ENCODE measurements at regions not wholly inside any gene's neighbourhood (a gene's known extent, or its start where the extent isn't known, plus 50 kb on each side); places are given as distances from the start of the nearest gene placed in this dataset.

GRCh38 chr7:131107337-131108211, 220.1 kb upstream of the MKLN1 start:
- peak; percentile 73 for DNase-seq
- ATAC-seq, result peak; percentile 52

GRCh38 chr7:131108212-131108940, 219.3 kb upstream of the MKLN1 start:
- DNase-seq (no peak), ATAC-seq (no peak)

GRCh38 chr7:131109011-131109758, 218.5 kb upstream of the MKLN1 start:
- ATAC-seq (no peak), DNase-seq (no peak)

- ATAC-seq, result no peak
- DNase-seq, result peak; percentile 78
Measured at GRCh38 chr7:131109759-131110296, 217.8 kb upstream of the MKLN1 start.

- no peak for DNase-seq
- ATAC-seq, result no peak
Measured at GRCh38 chr7:131110297-131111080, 217.2 kb upstream of the MKLN1 start.

GRCh38 chr7:131111081-131111576, 216.5 kb upstream of the MKLN1 start:
- DNase-seq (no peak), ATAC-seq (no peak)

DNA sequence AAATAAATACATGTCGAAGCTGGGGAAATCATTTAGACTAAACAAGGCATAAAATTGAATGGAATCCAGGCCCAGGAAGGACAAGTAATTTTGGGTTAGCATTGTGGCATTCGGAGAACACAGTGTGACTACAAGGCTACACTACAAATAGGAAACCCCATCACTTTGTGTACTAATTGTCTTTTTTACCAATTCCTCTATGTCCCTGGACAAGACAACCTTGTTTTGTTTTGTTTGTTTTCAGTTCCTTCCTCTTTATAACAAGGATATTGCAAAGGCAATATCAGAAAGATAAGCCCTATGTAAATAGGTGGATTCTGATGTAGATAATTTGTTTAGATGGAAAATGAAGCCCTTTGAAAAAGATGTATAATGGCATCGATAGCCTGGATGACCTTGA, 215.9 kb upstream of the MKLN1 start:
- no peak for DNase-seq
- ATAC-seq, result no peak

GRCh38 chr7:131112431-131112830, 215.2 kb upstream of the MKLN1 start:
- no peak for DNase-seq
- ATAC-seq, result no peak

DNA sequence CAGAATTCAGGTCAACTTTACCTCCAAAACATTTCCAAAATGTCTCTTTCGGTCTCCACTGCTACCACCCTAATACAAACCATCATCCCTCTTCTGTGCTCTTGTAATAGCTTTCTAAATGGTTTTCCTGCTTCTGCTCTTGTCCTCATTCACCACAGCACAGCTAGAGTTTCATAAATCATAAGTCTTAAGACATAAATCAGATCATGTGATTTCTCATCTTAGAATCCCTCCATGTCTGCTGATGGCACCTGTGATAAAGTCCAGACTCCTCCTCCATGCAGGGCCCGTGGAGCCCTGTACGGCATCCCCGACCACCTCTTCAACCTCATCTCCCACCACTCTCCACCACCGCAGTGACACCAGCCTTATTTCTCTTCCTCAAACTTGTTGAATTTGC, 212.3 kb upstream of the MKLN1 start:
- ATAC-seq (no peak), DNase-seq (no peak)

- no peak for ATAC-seq
- DNase-seq, result no peak
Measured at GRCh38 chr7:131117439-131117838, 210.2 kb upstream of the MKLN1 start.

GRCh38 chr7:131119381-131119780, 208.3 kb upstream of the MKLN1 start:
- ATAC-seq (no peak), DNase-seq (no peak)

DNA sequence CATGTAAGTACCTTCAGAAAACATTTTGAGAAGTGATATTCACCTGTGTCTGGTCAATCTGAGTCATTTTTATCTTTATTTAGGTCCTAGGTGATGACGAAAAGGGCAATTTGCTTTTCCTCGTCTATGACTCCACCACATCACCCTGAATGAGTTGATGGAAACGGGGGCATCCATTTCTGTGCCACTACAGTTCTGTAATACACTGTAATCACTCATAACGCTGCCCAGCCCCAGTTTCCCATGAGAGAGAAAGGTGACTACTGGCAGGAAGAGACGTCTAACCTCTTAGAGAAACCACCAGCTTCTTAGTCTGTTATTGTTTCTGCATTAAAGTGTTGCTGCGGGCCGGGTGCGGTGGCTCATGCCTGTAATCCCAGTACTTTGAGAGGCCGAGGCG, 205.3 kb upstream of the MKLN1 start:
- ATAC-seq, result peak; percentile 19
- DNase-seq, result no peak

DNA sequence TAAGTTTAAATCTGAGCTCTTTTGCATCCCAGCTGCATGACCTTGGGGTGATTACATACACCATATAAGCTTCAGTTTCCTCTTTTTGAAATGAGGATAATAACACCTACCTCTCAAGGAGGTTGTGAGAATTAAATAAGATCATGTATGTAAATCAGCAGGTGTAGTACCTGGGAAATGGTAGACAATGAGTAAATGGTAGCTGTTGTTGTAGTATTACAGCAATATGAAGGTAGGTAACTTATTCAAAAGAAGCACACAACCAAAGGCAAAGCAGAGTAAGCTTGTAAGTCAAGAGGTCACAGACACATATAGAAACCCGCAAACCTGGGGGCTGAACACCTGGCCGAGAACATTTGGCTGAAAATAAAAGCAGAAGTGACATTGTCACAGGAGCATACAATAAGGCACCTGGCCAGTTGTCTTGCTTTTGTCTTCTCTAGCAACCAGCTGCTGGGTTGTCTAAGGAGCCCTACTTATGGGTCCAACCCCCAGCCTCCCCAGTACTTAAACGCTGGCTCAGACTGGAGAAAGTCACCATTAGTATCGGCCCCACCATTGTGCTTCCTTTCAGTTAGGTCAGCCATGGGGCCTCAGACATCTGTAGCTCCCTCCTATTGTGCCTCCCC, 203.6 kb upstream of the MKLN1 start:
- no peak for DNase-seq
- ATAC-seq, result peak; percentile 43

GRCh38 chr7:131124867-131125266, 202.8 kb upstream of the MKLN1 start:
- DNase-seq, result no peak
- ATAC-seq, result no peak

GRCh38 chr7:131130324-131130723, 197.4 kb upstream of the MKLN1 start:
- ATAC-seq (no peak), DNase-seq (no peak)

DNA sequence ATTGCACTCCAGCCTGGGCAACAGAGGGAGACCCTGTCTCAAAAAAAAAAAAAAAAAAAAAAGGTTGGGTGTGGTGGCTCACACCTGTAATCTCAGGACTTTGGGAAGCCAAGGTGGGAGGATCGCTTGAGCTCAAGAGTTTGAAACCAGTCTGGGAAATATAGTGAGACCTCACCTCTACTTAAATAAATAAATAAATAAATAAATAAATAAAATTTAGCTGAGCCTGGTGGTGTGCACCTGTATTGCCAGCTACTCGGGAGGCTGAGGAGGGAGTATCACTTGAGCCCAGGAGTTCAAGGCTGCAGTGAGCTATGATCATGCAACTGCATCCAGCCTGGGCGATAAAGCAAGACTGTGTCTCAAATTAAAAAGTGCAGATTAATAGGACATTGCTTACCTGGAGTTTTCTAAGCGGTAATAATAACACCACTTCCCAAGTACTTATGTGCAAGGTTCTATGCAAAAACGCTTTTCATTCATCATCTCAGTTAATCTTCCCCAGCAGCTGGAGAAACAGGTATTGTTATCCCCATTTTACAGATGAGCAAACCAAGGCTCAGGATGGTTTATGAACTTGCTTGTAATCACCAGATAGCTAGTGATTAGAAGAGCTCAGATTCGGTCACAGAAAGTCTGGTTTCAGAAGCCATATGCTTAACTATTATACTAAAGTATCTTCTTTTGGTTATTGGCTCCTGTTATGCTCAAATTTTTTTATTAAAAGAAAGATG, 196.5 kb upstream of the MKLN1 start:
- DNase-seq (no peak), ATAC-seq (no peak)

DNA sequence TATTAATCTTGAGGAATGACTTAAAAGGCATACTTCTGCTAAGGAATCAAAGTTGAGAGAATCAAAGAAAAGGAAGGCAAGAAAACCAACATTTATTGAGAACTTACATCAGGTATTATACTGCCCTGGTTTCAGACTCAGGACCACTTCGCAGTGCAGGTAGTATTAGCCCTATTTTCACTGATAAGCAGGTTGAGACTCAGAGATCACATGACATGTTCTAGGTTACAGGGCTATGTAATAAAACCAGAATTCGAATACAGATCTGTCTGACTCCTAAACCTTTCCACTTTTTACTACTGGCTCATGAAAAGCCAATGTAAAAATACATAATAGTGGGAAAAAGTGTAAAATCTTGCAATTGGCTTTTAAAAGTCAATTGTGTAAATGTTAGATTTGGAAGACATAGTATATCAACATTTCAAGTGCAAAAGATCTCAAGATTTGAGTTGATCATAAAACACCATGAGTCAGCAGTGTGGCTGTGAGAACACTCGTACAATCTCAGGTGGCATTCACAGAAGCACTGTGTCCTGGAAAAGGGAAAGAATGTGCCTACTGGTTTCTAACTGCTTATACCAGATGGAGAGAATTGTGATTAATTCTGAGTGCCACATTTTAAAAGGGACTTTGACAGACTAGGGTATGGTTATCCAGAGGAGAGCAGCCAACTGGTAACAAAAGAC, 195.8 kb upstream of the MKLN1 start:
- ATAC-seq (no peak), DNase-seq (no peak)

DNA sequence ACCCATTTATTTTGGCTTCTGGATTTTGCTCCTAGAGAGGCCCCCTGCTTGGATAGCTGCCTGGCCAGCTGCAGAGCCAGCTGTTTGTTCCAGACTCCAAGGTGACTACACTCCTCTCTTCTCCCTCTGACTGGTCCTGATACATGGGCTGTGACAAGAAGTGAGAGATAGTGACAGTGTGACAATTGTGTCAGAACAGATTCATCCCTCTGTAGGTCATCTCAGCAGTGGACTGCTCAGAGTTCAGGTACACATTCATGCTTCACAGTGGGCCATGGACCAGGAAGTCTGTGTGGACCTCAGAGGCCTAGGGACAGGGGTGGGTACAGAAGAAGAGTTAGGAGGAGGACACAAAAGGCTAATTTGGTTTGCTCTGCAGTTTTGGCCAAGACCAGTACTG, 188.2 kb upstream of the MKLN1 start:
- ATAC-seq (no peak), DNase-seq (no peak)

GRCh38 chr7:131141443-131141967, 186.2 kb upstream of the MKLN1 start:
- DNase-seq, result no peak
- ATAC-seq, result no peak

- DNase-seq, result no peak
- no peak for ATAC-seq
Measured at GRCh38 chr7:131143869-131144268, 183.8 kb upstream of the MKLN1 start.

Measured in stimulated activated naive CD8-positive, alpha-beta T cell treated with anti-CD3 and anti-CD28 coated beads, Interleukin-15, Interleukin-2, amounts not matched to agents 100 U/mL and 50 U/mL, for 24 hours (primary cell).